NB4 (cell line): ENCODE measurements at regions not wholly inside any gene's neighbourhood (a gene's known extent, or its start where the extent isn't known, plus 50 kb on each side); places are given as distances from the start of the nearest gene placed in this dataset.

Experiments used
- DNase-seq: peaks from one replicate; pipeline ENCODE4 v3.0.0; 2010; ENCODE audit warnings: low read depth
- H3K4me3 ChIP-seq: one replicate; pipeline ENCODE4 v1.5.1; 2011; ENCODE audit warnings: mild to moderate bottlenecking, low read depth, low read length, moderate library complexity
- MAX ChIP-seq: IDR thresholded peaks from 2 replicates; pipeline ENCODE4 v1.6.1; 2011; ENCODE audit warnings: low read depth, low read length
- MYC ChIP-seq: IDR thresholded peaks from 2 replicates; pipeline ENCODE4 v1.6.1; 2011; ENCODE audit warnings: low read depth, low read length
- POLR2A ChIP-seq: IDR thresholded peaks from 2 replicates; pipeline ENCODE4 v1.6.1; 2011; ENCODE audit warnings: mild to moderate bottlenecking; ENCODE audit not compliant: insufficient read length; ENCODE audit errors: extremely low read depth
- TF ChIP-seq, protein P1 (sequence below): IDR thresholded peaks from one replicate; pipeline ENCODE4 v1.5.1; 2012; ENCODE audit warnings: low read depth, low read length

GRCh38 chr12:75636607-75637006, 125.2 kb upstream of the KRR1 start:
- no peak for TF ChIP-seq MAX
- no peak for TF ChIP-seq MYC
- TF ChIP-seq, protein P1, sequence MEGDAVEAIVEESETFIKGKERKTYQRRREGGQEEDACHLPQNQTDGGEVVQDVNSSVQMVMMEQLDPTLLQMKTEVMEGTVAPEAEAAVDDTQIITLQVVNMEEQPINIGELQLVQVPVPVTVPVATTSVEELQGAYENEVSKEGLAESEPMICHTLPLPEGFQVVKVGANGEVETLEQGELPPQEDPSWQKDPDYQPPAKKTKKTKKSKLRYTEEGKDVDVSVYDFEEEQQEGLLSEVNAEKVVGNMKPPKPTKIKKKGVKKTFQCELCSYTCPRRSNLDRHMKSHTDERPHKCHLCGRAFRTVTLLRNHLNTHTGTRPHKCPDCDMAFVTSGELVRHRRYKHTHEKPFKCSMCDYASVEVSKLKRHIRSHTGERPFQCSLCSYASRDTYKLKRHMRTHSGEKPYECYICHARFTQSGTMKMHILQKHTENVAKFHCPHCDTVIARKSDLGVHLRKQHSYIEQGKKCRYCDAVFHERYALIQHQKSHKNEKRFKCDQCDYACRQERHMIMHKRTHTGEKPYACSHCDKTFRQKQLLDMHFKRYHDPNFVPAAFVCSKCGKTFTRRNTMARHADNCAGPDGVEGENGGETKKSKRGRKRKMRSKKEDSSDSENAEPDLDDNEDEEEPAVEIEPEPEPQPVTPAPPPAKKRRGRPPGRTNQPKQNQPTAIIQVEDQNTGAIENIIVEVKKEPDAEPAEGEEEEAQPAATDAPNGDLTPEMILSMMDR: no peak
- no peak for TF ChIP-seq POLR2A
- DNase-seq: no peak

DNA sequence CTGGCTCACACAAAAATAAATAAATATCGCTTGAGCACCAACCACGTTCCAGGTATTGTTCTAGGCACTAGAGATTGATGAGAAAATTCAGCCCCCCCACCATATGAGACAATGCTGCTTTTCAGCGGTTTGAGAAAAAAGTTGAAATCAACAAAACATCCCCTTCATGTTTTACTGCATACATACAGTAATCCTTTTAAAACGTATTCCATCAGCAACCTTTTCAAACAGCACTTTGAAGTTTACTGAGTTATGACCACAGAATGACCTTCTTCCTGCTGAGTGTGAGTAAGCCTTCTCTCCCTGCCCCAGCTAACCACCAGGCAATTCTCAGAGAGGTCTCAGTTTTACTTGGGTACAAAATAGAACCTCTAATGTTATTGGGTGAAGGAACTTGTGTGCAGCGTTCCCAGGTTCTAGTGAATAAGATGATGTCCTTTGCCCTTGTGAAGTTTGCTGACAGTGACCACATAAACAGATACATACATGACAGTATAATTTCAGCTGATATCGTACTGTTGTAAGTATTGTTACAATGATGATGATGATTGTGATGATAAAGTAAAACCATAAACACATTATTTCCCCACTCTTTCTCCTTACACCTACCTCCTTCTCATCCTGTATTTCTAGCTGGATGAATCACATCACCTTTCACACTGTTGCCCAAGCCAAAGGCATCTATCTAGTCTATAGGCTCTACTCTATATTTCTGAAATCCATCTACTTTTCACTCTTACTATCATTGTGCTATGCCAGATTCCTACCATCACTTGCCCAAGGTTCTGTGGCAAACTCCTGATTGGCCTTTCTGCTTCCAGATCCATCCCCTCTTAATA, 124.4 kb upstream of the KRR1 start:
- TF ChIP-seq MAX (no peak), MYC (no peak), POLR2A (no peak)
- TF ChIP-seq, protein P1: no peak
- H3K4me3 ChIP-seq: no peak overlapping the region
- peak; percentile 85 for DNase-seq

More at GRCh38 chr12:75636607-75637006, 125.2 kb upstream of the KRR1 start:
- H3K4me3 ChIP-seq: no peak overlapping the region

DNA sequence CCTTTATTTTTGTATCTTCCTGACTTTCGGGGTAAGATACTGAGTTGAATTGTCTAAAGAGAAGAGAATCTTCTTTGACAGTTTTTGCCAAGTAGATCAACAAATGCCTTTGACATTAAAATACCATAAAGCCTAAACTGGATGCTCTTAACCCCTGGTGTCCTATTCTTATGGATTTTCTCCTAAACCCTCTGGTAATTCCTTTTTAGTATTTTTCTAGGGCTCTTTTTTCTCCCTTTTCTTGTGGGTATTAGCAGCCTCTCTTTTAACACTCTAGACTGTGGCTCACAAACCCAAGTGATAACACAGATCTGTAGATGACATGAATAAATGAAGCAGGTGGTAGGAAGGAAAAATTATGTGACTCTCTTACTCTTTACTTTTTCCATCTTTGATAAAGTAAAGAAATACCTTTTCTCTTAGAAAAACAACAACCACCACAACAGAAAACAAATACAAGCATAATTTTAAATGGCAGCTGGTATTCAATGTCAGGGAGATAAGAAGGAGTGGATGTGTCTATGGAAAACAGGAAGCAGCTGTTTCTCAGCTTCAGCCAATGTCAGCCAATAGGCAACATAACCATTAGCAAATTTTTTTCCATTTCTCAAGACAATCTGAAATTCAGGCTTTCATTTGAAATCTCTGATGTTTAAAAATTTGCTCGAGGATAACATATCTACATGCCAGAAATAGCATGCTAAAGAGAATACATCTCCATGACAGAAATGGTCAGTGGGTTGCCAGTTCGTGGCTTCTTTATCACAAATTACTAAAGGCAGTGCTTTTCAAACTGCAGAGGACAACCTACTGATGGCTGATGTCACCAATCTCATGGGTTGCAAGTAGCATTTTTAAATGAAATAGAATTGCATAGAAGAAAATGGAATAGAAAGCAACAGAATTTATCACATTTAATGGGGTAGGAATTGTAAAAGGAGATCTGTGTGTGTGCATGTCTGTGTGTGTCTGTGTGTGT, 123.1 kb upstream of the KRR1 start:
- H3K4me3 ChIP-seq: no peak overlapping the region
- peak; percentile 21 for DNase-seq
- TF ChIP-seq MYC (no peak), MAX (no peak), POLR2A (no peak)
- TF ChIP-seq, protein P1: no peak

DNA sequence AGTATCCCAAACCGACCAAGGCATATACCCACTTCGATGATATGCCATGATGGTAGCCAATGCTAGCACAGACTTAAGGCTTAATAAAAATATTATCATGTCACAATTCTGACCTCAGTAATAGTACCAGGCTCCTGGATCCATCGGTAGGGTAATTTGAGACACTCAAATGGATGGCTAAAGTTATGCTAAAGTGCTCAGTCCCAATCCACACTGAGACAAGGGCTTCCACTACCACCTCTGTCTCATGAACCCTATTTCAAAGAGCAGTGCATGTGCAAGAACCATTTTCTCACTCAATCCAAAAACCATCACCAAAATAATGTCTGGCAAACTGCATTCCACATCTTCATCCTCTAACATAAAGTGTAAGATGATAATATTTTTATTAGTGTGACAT, 122.4 kb upstream of the KRR1 start:
- DNase-seq: no peak
- no peak overlapping the region for H3K4me3 ChIP-seq
- TF ChIP-seq, protein P1: no peak

GRCh38 chr12:75632442-75632841, 121.0 kb upstream of the KRR1 start:
- DNase-seq: no peak
- H3K4me3 ChIP-seq: no peak overlapping the region
- TF ChIP-seq MAX (no peak), POLR2A (no peak), MYC (no peak)
- TF ChIP-seq, protein P1: no peak
